HCT116 (cell line): ENCODE measurements at regions not wholly inside any gene's neighbourhood (a gene's known extent, or its start where the extent isn't known, plus 50 kb on each side); places are given as distances from the start of the nearest gene placed in this dataset.

Source experiments
- ATAC-seq: fragments of 200-7000 bp; cut with Tn5 transposase; 2 replicates; pipeline ENCODE4 v1.9.1; 2020; ENCODE audit warnings: mild to moderate bottlenecking, moderate library complexity
- BruUV-seq: library from RNA; stranded (reverse); fragments of 400-500 nt; replicated peaks from 2 replicates; lab custom pipeline; 2021; lab: Mats Ljungman, UMichigan
- CTCF ChIA-PET: fragments of 300-600 bp; sonication (Branson Sonifier 250); formaldehyde crosslinking; loops from one replicate; lab custom pipeline; 2021; ENCODE audit warnings: antibody characterized with exemption; lab: Charles Lee
- POLR2A ChIA-PET: fragments of 300-600, 350-600 bp; sonication (Branson Sonifier 250); formaldehyde crosslinking; loops from one replicate; lab custom pipeline; 2021; ENCODE audit warnings: antibody characterized with exemption; lab: Charles Lee
- RAD21 ChIA-PET, 2 experiments: fragments of 300-600 bp; sonication (Branson Sonifier 250); formaldehyde crosslinking; loops; one replicate each; lab custom pipeline; 2023; ENCODE audit warnings: low total read pairs in 2 of 2; ENCODE audit not compliant: uncharacterized antibody in 2 of 2, unreplicated experiment in 2 of 2, low non-redundant PET in 1 of 2; lab: Charles Lee
- DNase-seq: peaks from one replicate; pipeline ENCODE4 v3.0.0-alpha.2; 2010; ENCODE audit warnings: low read depth, low spot score
- H2AFZ ChIP-seq: fragments of 200-600 bp; shearing (Covaris generic), sonication (generic); 2 replicates; pipeline ENCODE4 v1.6.1; 2017; ENCODE audit warnings: low read depth, mixed run types, mixed read lengths, antibody characterized with exemption, low read length; ENCODE audit not compliant: poor library complexity, severe bottlenecking
- H3K27ac ChIP-seq: 2 replicates; pipeline ENCODE4 v1.5.1; 2012; ENCODE audit warnings: low read depth, low read length
- H3K27me3 ChIP-seq: fragments of 200-600 bp; sonication (generic); 2 replicates; pipeline ENCODE4 v1.6.1; 2016; ENCODE audit warnings: mixed run types, low read length, mixed read lengths; ENCODE audit not compliant: insufficient read depth
- H3K36me3 ChIP-seq, 2 experiments: fragments of 200-500 bp in 1 of 2; fragments of 200-600 bp in 1 of 2; sonication (Bioruptor generic) in 1 of 2; sonication (generic) in 1 of 2; 2 replicates each; pipeline versions ENCODE4 v1.5.1 to v1.6.1; 2014 to 2016; ENCODE audit warnings: low read length in 2 of 2, inconsistent platforms in 1 of 2, mixed read lengths in 1 of 2, mixed run types in 1 of 2; ENCODE audit not compliant: insufficient read depth in 2 of 2, control insufficient read depth in 1 of 2
- H3K4me1 ChIP-seq, 2 experiments: fragments of 200-600 bp in 1 of 2; sonication (generic) in 1 of 2; 2 replicates each; pipeline versions ENCODE4 v1.5.1 to v1.6.1; 2012 to 2017; ENCODE audit warnings: low read length in 2 of 2, inconsistent platforms in 1 of 2, mild to moderate bottlenecking in 1 of 2, mixed read lengths in 1 of 2, mixed run types in 1 of 2, moderate library complexity in 1 of 2; ENCODE audit not compliant: insufficient read depth in 2 of 2, control insufficient read depth in 1 of 2
- H3K4me2 ChIP-seq: fragments of 200-600 bp; sonication (generic); 2 replicates; pipeline ENCODE4 v1.6.1; 2017; ENCODE audit warnings: mixed run types, low read length, mixed read lengths
- H3K4me3 ChIP-seq, 2 experiments: fragments of 200-600 bp in 1 of 2; sonication (generic) in 1 of 2; replicated peaks in 1 of 2; 2 replicates each; pipeline ENCODE4 v1.5.1; 2011 to 2016; ENCODE audit warnings: low read length in 2 of 2, control low read depth in 1 of 2, low read depth in 1 of 2, mild to moderate bottlenecking in 1 of 2, mixed read lengths in 1 of 2, mixed run types in 1 of 2
- H3K79me2 ChIP-seq: fragments of 200-600 bp; sonication (generic); 2 replicates; pipeline ENCODE4 v1.6.1; 2017; ENCODE audit warnings: mild to moderate bottlenecking, mixed run types, low read length, moderate library complexity, mixed read lengths; ENCODE audit not compliant: insufficient read depth
- H3K9ac ChIP-seq: fragments of 200-600 bp; sonication (generic); 2 replicates; pipeline ENCODE4 v1.6.1; 2016; ENCODE audit warnings: low read length, mixed read lengths
- H3K9me2 ChIP-seq: fragments of 200-600 bp; sonication (generic), shearing (Covaris generic); 2 replicates; pipeline ENCODE4 v1.6.1; 2017; ENCODE audit warnings: mixed run types, mild to moderate bottlenecking, moderate library complexity; ENCODE audit not compliant: insufficient read depth
- H3K9me3 ChIP-seq, 2 experiments: fragments of 200-500 bp in 1 of 2; fragments of 200-600 bp in 1 of 2; sonication (Bioruptor generic) in 1 of 2; sonication (generic) in 1 of 2; 2 replicates each; pipeline ENCODE4 v1.6.1; 2014 to 2017; ENCODE audit warnings: low read length in 2 of 2, mixed read lengths in 2 of 2, inconsistent platforms in 1 of 2, low read depth in 1 of 2, mild to moderate bottlenecking in 1 of 2, mixed run types in 1 of 2, moderate library complexity in 1 of 2; ENCODE audit not compliant: control insufficient read depth in 1 of 2, insufficient read depth in 1 of 2
- H4K20me1 ChIP-seq: fragments of 200-600 bp; sonication (generic), shearing (Covaris generic); 2 replicates; pipeline ENCODE4 v1.6.1; 2017; ENCODE audit warnings: mixed run types, mild to moderate bottlenecking, moderate library complexity; ENCODE audit not compliant: insufficient read depth
- CBX3 ChIP-seq: IDR thresholded peaks from 2 replicates; pipeline ENCODE4 v1.6.1; 2012; ENCODE audit warnings: low read depth
- EGR1 ChIP-seq: IDR thresholded peaks from 2 replicates; pipeline ENCODE4 v1.6.1; 2012; ENCODE audit warnings: low read depth
- ELF1 ChIP-seq: IDR thresholded peaks from 2 replicates; pipeline ENCODE4 v1.6.1; 2012; ENCODE audit warnings: low read depth, borderline replicate concordance
- EZH2 ChIP-seq: fragments of 200-600 bp; sonication (generic); IDR thresholded peaks from 2 replicates; pipeline ENCODE4 v1.6.1; 2017; ENCODE audit warnings: antibody characterized with exemption, mixed run types
- EZH2phosphoT487 ChIP-seq: fragments of 200-600 bp; IDR thresholded peaks from 2 replicates; pipeline ENCODE4 v1.6.1; 2018; ENCODE audit warnings: antibody characterized with exemption, borderline replicate concordance
- FOSL1 ChIP-seq: IDR thresholded peaks from 2 replicates; pipeline ENCODE4 v1.6.1; 2012; ENCODE audit warnings: low read depth
- JUND ChIP-seq: IDR thresholded peaks from 2 replicates; pipeline ENCODE4 v1.6.1; 2012
- RAD21 ChIP-seq: IDR thresholded peaks from 2 replicates; pipeline ENCODE4 v1.6.1; 2012; ENCODE audit warnings: low read depth, mild to moderate bottlenecking
- SIN3A ChIP-seq: IDR thresholded peaks from 2 replicates; pipeline ENCODE4 v1.6.1; 2012; ENCODE audit warnings: low read depth
- SRF ChIP-seq: IDR thresholded peaks from 2 replicates; pipeline ENCODE4 v1.6.1; 2012; ENCODE audit warnings: low read depth
- TCF7L2 ChIP-seq: IDR thresholded peaks from 2 replicates; pipeline ENCODE4 v1.7.0; 2011; ENCODE audit warnings: borderline replicate concordance, inconsistent platforms; ENCODE audit not compliant: insufficient read depth, insufficient read length; ENCODE audit errors: extremely low read depth
- intact Hi-C: fragments of 100-400 bp; cut with micrococcal nuclease; formaldehyde crosslinking; loops from 2 replicates; pipeline ENCODE4 v1.10.0; 2022
- TF ChIP-seq, protein P1 (sequence below), 3 experiments: fragments of 200-600 bp in 1 of 3; sonication (generic) in 1 of 3; IDR thresholded peaks in 2 of 3; conservative IDR thresholded peaks in 1 of 3; 2 replicates each; pipeline ENCODE4 v1.5.1; 2012 to 2017; ENCODE audit warnings: low read depth in 2 of 3, low read length in 2 of 3, antibody characterized with exemption in 1 of 3, borderline replicate concordance in 1 of 3, control low read depth in 1 of 3, mild to moderate bottlenecking in 1 of 3, mixed read lengths in 1 of 3, mixed run types in 1 of 3, moderate library complexity in 1 of 3; ENCODE audit not compliant: insufficient read depth in 1 of 3
- TF ChIP-seq, protein P2 (sequence below): IDR thresholded peaks from 2 replicates; pipeline ENCODE4 v1.6.1; 2012

DNA sequence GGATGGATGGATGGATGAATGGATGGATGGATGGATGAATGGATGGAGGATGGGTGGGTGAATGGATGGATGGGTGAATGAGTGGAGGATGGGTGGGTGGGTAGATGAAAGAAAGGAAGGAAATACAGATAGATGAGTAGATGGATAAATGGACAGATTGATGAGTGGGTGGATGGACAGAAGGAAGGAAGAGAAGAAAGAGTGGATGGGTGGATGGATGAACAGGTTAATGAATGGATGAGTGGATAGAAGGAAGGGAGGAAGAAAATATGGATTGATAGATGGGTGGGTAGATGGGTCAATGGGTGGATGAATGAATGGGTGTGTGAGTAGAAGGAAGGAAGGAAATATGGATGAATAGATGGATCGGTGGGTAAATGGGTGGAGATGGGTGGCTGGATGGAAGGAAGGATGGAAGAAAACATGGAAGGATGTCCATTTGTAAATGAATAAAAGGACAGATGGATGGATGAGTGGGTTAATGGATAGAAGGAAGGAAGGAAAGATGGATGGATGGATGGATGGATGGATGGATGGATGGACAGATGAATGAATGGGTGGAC, 97.3 kb upstream of the TNRC6C start:
- BruUV-seq = no TSS peak
- CTCF ChIA-PET = no interaction called here
- ATAC-seq (no peak), DNase-seq (no peak)
- intact Hi-C loops = no loop called here
- Histone ChIP-seq H3K4me1 (peaks cover 6 to 7% of the 10 kb centered on the region in 2 experiments; a peak in 3 of 4 replicates), H3K9me3 (no peaks in the 10 kb centered on the region), H3K9me2 (no peaks in the 10 kb centered on the region), H3K27ac (no peak overlapping the region), H2AFZ (no peak overlapping the region), H3K4me3 (no peak overlapping the region), H3K4me2 (no peak overlapping the region), H3K36me3 (no peaks in the 10 kb centered on the region), H3K27me3 (peaks cover 21% of the 10 kb centered on the region; the same call in 1 of the 2 replicates), H3K79me2 (no peaks in the 10 kb centered on the region), H4K20me1 (no peaks in the 10 kb centered on the region), H3K9ac (no peak overlapping the region)
- RAD21 ChIA-PET = no interaction called here
- no peak for TF ChIP-seq EZH2phosphoT487
- no peak for TF ChIP-seq FOSL1
- TF ChIP-seq, protein P1, sequence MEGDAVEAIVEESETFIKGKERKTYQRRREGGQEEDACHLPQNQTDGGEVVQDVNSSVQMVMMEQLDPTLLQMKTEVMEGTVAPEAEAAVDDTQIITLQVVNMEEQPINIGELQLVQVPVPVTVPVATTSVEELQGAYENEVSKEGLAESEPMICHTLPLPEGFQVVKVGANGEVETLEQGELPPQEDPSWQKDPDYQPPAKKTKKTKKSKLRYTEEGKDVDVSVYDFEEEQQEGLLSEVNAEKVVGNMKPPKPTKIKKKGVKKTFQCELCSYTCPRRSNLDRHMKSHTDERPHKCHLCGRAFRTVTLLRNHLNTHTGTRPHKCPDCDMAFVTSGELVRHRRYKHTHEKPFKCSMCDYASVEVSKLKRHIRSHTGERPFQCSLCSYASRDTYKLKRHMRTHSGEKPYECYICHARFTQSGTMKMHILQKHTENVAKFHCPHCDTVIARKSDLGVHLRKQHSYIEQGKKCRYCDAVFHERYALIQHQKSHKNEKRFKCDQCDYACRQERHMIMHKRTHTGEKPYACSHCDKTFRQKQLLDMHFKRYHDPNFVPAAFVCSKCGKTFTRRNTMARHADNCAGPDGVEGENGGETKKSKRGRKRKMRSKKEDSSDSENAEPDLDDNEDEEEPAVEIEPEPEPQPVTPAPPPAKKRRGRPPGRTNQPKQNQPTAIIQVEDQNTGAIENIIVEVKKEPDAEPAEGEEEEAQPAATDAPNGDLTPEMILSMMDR (IDR thresholded peaks at IDR 0.05 in 2 of 3, conservative IDR thresholded peaks at IDR 0.05 in 1 of 3; ENCODE audit: borderline replicate concordance in 1 of 3, insufficient read depth in 1 of 3, low read depth in 2 of 3, low read length in 2 of 3) = no peak
- TF ChIP-seq RAD21 = no peak
- no peak for TF ChIP-seq EGR1
- TF ChIP-seq ELF1 = no peak
- TF ChIP-seq SRF = no peak
- TF ChIP-seq TCF7L2 = no peak
- TF ChIP-seq JUND = no peak
- no peak for TF ChIP-seq EZH2
- TF ChIP-seq, protein P2, sequence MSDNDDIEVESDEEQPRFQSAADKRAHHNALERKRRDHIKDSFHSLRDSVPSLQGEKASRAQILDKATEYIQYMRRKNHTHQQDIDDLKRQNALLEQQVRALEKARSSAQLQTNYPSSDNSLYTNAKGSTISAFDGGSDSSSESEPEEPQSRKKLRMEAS = no peak
- TF ChIP-seq CBX3 = no peak
- TF ChIP-seq SIN3A = no peak
- POLR2A ChIA-PET = no interaction called here
